ENCODE measurements at regions not wholly inside any gene's neighbourhood (a gene's known extent, or its start where the extent isn't known, plus 50 kb on each side); places are given as distances from the start of the nearest gene placed in this dataset.

GRCh38 chr10:1869861-1870260 is 132.5 kb upstream of the ADARB2 start:
- TF ChIP-seq CTCF (IDR thresholded peaks at IDR 0.05): no peak
- TF ChIP-seq EP300 (IDR thresholded peaks at IDR 0.05): no peak

Measured in suprapubic skin (tissue), 3 donors.